Muscle layer of duodenum (tissue), 2 donors: ENCODE measurements at regions not wholly inside any gene's neighbourhood (a gene's known extent, or its start where the extent isn't known, plus 50 kb on each side); places are given as distances from the start of the nearest gene placed in this dataset.

Experiments
- H3K27ac ChIP-seq: one replicate; pipeline ENCODE4 v1.7.0; 2013; ENCODE audit warnings: mild to moderate bottlenecking, low read length
- H3K27me3 ChIP-seq: one replicate; pipeline ENCODE4 v1.7.0; 2013; ENCODE audit warnings: low read depth, mild to moderate bottlenecking, control low read depth, low read length
- H3K36me3 ChIP-seq, 2 donors: one replicate each; pipeline ENCODE4 v1.7.0; 2013; ENCODE audit warnings: low read length in 2 of 2, control low read depth in 1 of 2, mild to moderate bottlenecking in 1 of 2; ENCODE audit not compliant: insufficient read depth in 2 of 2, control insufficient read depth in 1 of 2
- H3K4me1 ChIP-seq, 2 donors: one replicate each; pipeline ENCODE4 v1.7.0; 2013; ENCODE audit warnings: low read length in 2 of 2, mild to moderate bottlenecking in 2 of 2, control low read depth in 1 of 2, moderate library complexity in 1 of 2; ENCODE audit not compliant: insufficient read depth in 2 of 2, control insufficient read depth in 1 of 2
- H3K4me3 ChIP-seq, 2 donors: one replicate each; pipeline ENCODE4 v1.7.0; 2013; ENCODE audit warnings: low read length in 2 of 2, low read depth in 1 of 2, mild to moderate bottlenecking in 1 of 2
- H3K9me3 ChIP-seq, 2 donors: one replicate each; pipeline ENCODE4 v1.7.0; 2013; ENCODE audit warnings: low read length in 2 of 2, control low read depth in 1 of 2, mild to moderate bottlenecking in 1 of 2; ENCODE audit not compliant: control insufficient read depth in 1 of 2
- donor health status: healthy.

- Histone ChIP-seq H3K27me3 (no peaks in the 10 kb centered on the region), H3K36me3 (no peaks in the 10 kb centered on the region), H3K27ac (no peak overlapping the region), H3K4me1 (no peaks in the 10 kb centered on the region), H3K9me3 (no peaks in the 10 kb centered on the region), H3K4me3 (no peak overlapping the region)
Measured at GRCh38 chr6:166715065-166715464, 88.0 kb upstream of the RPS6KA2 start.

- no peaks in the 10 kb centered on the region for H3K36me3 ChIP-seq
- no peaks in the 10 kb centered on the region for H3K27me3 ChIP-seq
- H3K4me3 ChIP-seq, result no peak overlapping the region
- H3K9me3 ChIP-seq, result no peaks in the 10 kb centered on the region
- H3K27ac ChIP-seq, result no peak overlapping the region
- no peaks in the 10 kb centered on the region for H3K4me1 ChIP-seq
Measured at GRCh38 chr6:166714581-166714980, 87.5 kb upstream of the RPS6KA2 start.

- no peak overlapping the region for H3K27ac ChIP-seq
- H3K4me3 ChIP-seq, result no peak overlapping the region
- no peaks in the 10 kb centered on the region for H3K9me3 ChIP-seq
- no peaks in the 10 kb centered on the region for H3K36me3 ChIP-seq
- H3K27me3 ChIP-seq, result no peaks in the 10 kb centered on the region
- H3K4me1 ChIP-seq, result no peaks in the 10 kb centered on the region
Measured at GRCh38 chr6:166714187-166714510, 87.1 kb upstream of the RPS6KA2 start.

GRCh38 chr6:166713434-166714186, 86.6 kb upstream of the RPS6KA2 start:
- no peak overlapping the region for H3K4me3 ChIP-seq
- H3K27me3 ChIP-seq, result no peaks in the 10 kb centered on the region
- H3K36me3 ChIP-seq, result no peaks in the 10 kb centered on the region
- H3K4me1 ChIP-seq, result no peaks in the 10 kb centered on the region
- no peaks in the 10 kb centered on the region for H3K9me3 ChIP-seq
- no peak overlapping the region for H3K27ac ChIP-seq

- no peaks in the 10 kb centered on the region for H3K36me3 ChIP-seq
- no peaks in the 10 kb centered on the region for H3K27me3 ChIP-seq
- no peaks in the 10 kb centered on the region for H3K9me3 ChIP-seq
- no peak overlapping the region for H3K4me3 ChIP-seq
- no peak overlapping the region for H3K27ac ChIP-seq
- H3K4me1 ChIP-seq, result no peaks in the 10 kb centered on the region
Measured at GRCh38 chr6:166712286-166713228, 85.5 kb upstream of the RPS6KA2 start.

GRCh38 chr6:166710084-166710483, 83.0 kb upstream of the RPS6KA2 start:
- Histone ChIP-seq H3K9me3 (no peaks in the 10 kb centered on the region), H3K27ac (no peak overlapping the region), H3K36me3 (no peaks in the 10 kb centered on the region), H3K4me1 (no peaks in the 10 kb centered on the region), H3K4me3 (no peak overlapping the region), H3K27me3 (no peaks in the 10 kb centered on the region)

- Histone ChIP-seq H3K4me1 (no peaks in the 10 kb centered on the region), H3K27ac (no peak overlapping the region), H3K27me3 (no peaks in the 10 kb centered on the region), H3K9me3 (no peaks in the 10 kb centered on the region), H3K36me3 (no peaks in the 10 kb centered on the region), H3K4me3 (no peak overlapping the region)
Measured at GRCh38 chr6:166708460-166708859, 81.4 kb upstream of the RPS6KA2 start.

- Histone ChIP-seq H3K4me3 (no peak overlapping the region), H3K27ac (no peak overlapping the region), H3K27me3 (no peaks in the 10 kb centered on the region), H3K36me3 (no peaks in the 10 kb centered on the region), H3K4me1 (no peaks in the 10 kb centered on the region), H3K9me3 (no peaks in the 10 kb centered on the region)
Measured at GRCh38 chr6:166707045-166707444, 80.0 kb upstream of the RPS6KA2 start.

GRCh38 chr6:166705069-166705468, 78.0 kb upstream of the RPS6KA2 start:
- H3K27me3 ChIP-seq, result no peaks in the 10 kb centered on the region
- no peaks in the 10 kb centered on the region for H3K36me3 ChIP-seq
- no peaks in the 10 kb centered on the region for H3K4me1 ChIP-seq
- no peak overlapping the region for H3K4me3 ChIP-seq
- H3K27ac ChIP-seq, result no peak overlapping the region
- no peaks in the 10 kb centered on the region for H3K9me3 ChIP-seq

- Histone ChIP-seq H3K4me1 (no peaks in the 10 kb centered on the region), H3K27me3 (no peaks in the 10 kb centered on the region), H3K36me3 (no peaks in the 10 kb centered on the region), H3K27ac (no peak overlapping the region), H3K9me3 (no peaks in the 10 kb centered on the region), H3K4me3 (no peak overlapping the region)
Measured at GRCh38 chr6:166704171-166704570, 77.1 kb upstream of the RPS6KA2 start.

GRCh38 chr6:166703149-166703710, 76.2 kb upstream of the RPS6KA2 start:
- H3K4me3 ChIP-seq, result no peak overlapping the region
- no peak overlapping the region for H3K27ac ChIP-seq

More at GRCh38 chr6:166703149-166703710, 76.2 kb upstream of the RPS6KA2 start:
- Histone ChIP-seq H3K27me3 (no peaks in the 10 kb centered on the region), H3K9me3 (no peaks in the 10 kb centered on the region), H3K36me3 (no peaks in the 10 kb centered on the region), H3K4me1 (no peaks in the 10 kb centered on the region)
